ENCODE measurements at regions not wholly inside any gene's neighbourhood (a gene's known extent, or its start where the extent isn't known, plus 50 kb on each side); places are given as distances from the start of the nearest gene placed in this dataset.

GRCh38 chr6:167392631-167393316 is 67.9 kb downstream of the TTLL2 start:
- H3K27ac ChIP-seq = no peak overlapping the region
- TF ChIP-seq CTCF (conservative IDR thresholded peaks at IDR 0.05) = no peak

GRCh38 chr6:167393731-167394130 is 68.8 kb downstream of the TTLL2 start:
- H3K27ac ChIP-seq = no peak overlapping the region
- no peak for TF ChIP-seq CTCF (conservative IDR thresholded peaks at IDR 0.05)

- H3K27ac ChIP-seq = no peak overlapping the region
- TF ChIP-seq CTCF (conservative IDR thresholded peaks at IDR 0.05) = no peak
Measured at GRCh38 chr6:167394339-167394738, 69.5 kb downstream of the TTLL2 start.

- no peak overlapping the region for H3K27ac ChIP-seq
- no peak for TF ChIP-seq CTCF (conservative IDR thresholded peaks at IDR 0.05)
Measured at GRCh38 chr6:167394820-167395219, 69.9 kb downstream of the TTLL2 start.

- peak overlapping the region; percentile 11; the same call in 1 of the 2 replicates for H3K27ac ChIP-seq
- TF ChIP-seq CTCF (conservative IDR thresholded peaks at IDR 0.05) = no peak
Measured at GRCh38 chr6:167396068-167396658, 71.3 kb downstream of the TTLL2 start.

GRCh38 chr6:167396659-167397490 is 72.0 kb downstream of the TTLL2 start:
- peak overlapping the region; percentile 11; the same call in 1 of the 2 replicates for H3K27ac ChIP-seq
- no peak for TF ChIP-seq CTCF (conservative IDR thresholded peaks at IDR 0.05)

GRCh38 chr6:167397712-167398111 is 72.8 kb downstream of the TTLL2 start:
- no peak for TF ChIP-seq CTCF (conservative IDR thresholded peaks at IDR 0.05)
- H3K27ac ChIP-seq = no peak overlapping the region
